ENCODE measurements at regions not wholly inside any gene's neighbourhood (a gene's known extent, or its start where the extent isn't known, plus 50 kb on each side); places are given as distances from the start of the nearest gene placed in this dataset.

DNA sequence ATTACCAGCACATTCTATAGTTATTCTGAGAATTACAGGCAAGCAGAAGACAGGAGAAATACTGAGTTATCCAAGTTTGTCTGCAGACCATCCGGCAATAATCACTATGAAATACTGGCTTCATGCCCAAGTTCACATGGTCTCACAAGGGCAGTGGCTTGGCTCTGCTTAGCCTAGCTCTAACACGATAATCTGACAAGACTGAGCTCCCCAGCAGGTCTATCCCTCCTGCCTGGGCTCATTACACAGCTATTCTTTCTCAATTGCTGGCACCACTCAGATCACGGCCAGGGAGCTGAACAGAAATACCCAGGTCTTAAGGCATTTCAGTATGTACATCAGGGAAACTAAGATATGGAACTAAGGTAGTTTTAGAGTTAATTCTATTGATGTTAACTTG is 361.6 kb upstream of the PCDH20 start:
- Histone ChIP-seq H4K91ac (ENCODE audit: insufficient read depth, low read depth, low read length) (no peak overlapping the region), H4K20me1 (ENCODE audit: insufficient read depth, low read length) (no peaks in the 10 kb centered on the region), H2AK9ac (replicated peaks; ENCODE audit: low read depth, low read length, poor library complexity) (no peak overlapping the region), H2BK20ac (ENCODE audit: low read depth, low read length) (no peak overlapping the region), H2AFZ (replicated peaks; ENCODE audit: low read length, poor library complexity) (no peak overlapping the region), H3K14ac (replicated peaks; ENCODE audit: low read depth, low read length) (no peak overlapping the region), H2BK5ac (ENCODE audit: low read depth, low read length, poor library complexity, severe bottlenecking) (no peak overlapping the region), H2BK120ac (ENCODE audit: low read depth, low read length) (no peak overlapping the region), H2BK15ac (ENCODE audit: low read depth, low read length) (no peak overlapping the region), H3K79me1 (ENCODE audit: low read depth in 1 of 2, low read length in 2 of 2) (no peaks in the 10 kb centered on the region), H3K4me2 (ENCODE audit: low read depth, low read length) (no peak overlapping the region), H3K9ac (ENCODE audit: low read depth, low read length) (no peak overlapping the region), H3K4ac (ENCODE audit: low read depth, low read length) (no peak overlapping the region), H4K5ac (ENCODE audit: low read depth, low read length) (no peak overlapping the region), H3K56ac (ENCODE audit: extremely low read depth, insufficient read depth, low read length) (no peak overlapping the region), H3K9me3 (ENCODE audit: control insufficient read depth, insufficient read depth, low read length) (peaks cover 9% of the 10 kb centered on the region; the same call in 1 of the 2 replicates), H3K18ac (ENCODE audit: low read depth, low read length) (no peak overlapping the region), H3K36me3 (ENCODE audit: control insufficient read depth, insufficient read depth, low read length) (no peaks in the 10 kb centered on the region), H3K4me3 (ENCODE audit: insufficient read depth, low read depth, low read length) (no peak overlapping the region), H4K8ac (ENCODE audit: low read depth in 2 of 2, low read length in 2 of 2) (no peak overlapping the region), H3K4me1 (ENCODE audit: control insufficient read depth, insufficient read depth, low read length) (no peaks in the 10 kb centered on the region), H3K27me3 (ENCODE audit: control insufficient read depth, insufficient read depth, low read length) (no peaks in the 10 kb centered on the region), H2AK5ac (ENCODE audit: low read depth, low read length) (no peak overlapping the region), H3K23ac (ENCODE audit: low read depth, low read length) (no peak overlapping the region), H3K27ac (ENCODE audit: insufficient read depth, low read length) (no peak overlapping the region), H3K9me1 (ENCODE audit: insufficient read depth, low read length) (no peaks in the 10 kb centered on the region)
- ChIA-PET CTCF (no interaction called here), POLR2A (ENCODE audit: unreplicated experiment) (no interaction called here)
- BruUV-seq (replicated peaks) = no TSS peak
- intact Hi-C loops (cut with micrococcal nuclease) (no loop called here), dilution Hi-C loops (cut with HindIII; ENCODE audit: low sequenced_read_pairs, unreplicated experiment) (no loop called here), in situ Hi-C loops (cut with MboI; ENCODE audit: low sequenced_read_pairs) (no loop called here)
- TF ChIP-seq RCOR1 (IDR thresholded peaks at IDR 0.05; ENCODE audit: insufficient replicate concordance, low read length) (no peak), POLR2A (IDR thresholded peaks at IDR 0.05; ENCODE audit: low read depth, low read length) (no peak), RAD21 (IDR thresholded peaks at IDR 0.05; ENCODE audit: low read length) (no peak), MAZ (IDR thresholded peaks at IDR 0.05; ENCODE audit: borderline replicate concordance, low read depth, low read length) (no peak), NFE2L2 (IDR thresholded peaks at IDR 0.05; ENCODE audit: low read depth, low read length) (no peak), SMC3 (IDR thresholded peaks at IDR 0.05; ENCODE audit: low read depth, low read length) (no peak), MAFK (IDR thresholded peaks at IDR 0.05; ENCODE audit: low read depth, low read length) (no peak), CHD1 (IDR thresholded peaks at IDR 0.05; ENCODE audit: low read depth, low read length) (no peak), BHLHE40 (IDR thresholded peaks at IDR 0.05; ENCODE audit: low read depth, low read length) (no peak), FOS (IDR thresholded peaks at IDR 0.05; ENCODE audit: low read depth, low read length) (no peak), RFX5 (IDR thresholded peaks at IDR 0.05; ENCODE audit: low read depth, low read length) (no peak), MXI1 (IDR thresholded peaks at IDR 0.05; ENCODE audit: borderline replicate concordance, low read depth, low read length) (no peak), CEBPB (IDR thresholded peaks at IDR 0.05; ENCODE audit: low read depth, low read length) (no peak)
- TF ChIP-seq, protein P1, sequence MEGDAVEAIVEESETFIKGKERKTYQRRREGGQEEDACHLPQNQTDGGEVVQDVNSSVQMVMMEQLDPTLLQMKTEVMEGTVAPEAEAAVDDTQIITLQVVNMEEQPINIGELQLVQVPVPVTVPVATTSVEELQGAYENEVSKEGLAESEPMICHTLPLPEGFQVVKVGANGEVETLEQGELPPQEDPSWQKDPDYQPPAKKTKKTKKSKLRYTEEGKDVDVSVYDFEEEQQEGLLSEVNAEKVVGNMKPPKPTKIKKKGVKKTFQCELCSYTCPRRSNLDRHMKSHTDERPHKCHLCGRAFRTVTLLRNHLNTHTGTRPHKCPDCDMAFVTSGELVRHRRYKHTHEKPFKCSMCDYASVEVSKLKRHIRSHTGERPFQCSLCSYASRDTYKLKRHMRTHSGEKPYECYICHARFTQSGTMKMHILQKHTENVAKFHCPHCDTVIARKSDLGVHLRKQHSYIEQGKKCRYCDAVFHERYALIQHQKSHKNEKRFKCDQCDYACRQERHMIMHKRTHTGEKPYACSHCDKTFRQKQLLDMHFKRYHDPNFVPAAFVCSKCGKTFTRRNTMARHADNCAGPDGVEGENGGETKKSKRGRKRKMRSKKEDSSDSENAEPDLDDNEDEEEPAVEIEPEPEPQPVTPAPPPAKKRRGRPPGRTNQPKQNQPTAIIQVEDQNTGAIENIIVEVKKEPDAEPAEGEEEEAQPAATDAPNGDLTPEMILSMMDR (conservative IDR thresholded peaks at IDR 0.05; ENCODE audit: low read depth, low read length) = no peak
- TF ChIP-seq, protein P2, sequence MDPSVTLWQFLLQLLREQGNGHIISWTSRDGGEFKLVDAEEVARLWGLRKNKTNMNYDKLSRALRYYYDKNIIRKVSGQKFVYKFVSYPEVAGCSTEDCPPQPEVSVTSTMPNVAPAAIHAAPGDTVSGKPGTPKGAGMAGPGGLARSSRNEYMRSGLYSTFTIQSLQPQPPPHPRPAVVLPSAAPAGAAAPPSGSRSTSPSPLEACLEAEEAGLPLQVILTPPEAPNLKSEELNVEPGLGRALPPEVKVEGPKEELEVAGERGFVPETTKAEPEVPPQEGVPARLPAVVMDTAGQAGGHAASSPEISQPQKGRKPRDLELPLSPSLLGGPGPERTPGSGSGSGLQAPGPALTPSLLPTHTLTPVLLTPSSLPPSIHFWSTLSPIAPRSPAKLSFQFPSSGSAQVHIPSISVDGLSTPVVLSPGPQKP (IDR thresholded peaks at IDR 0.05; ENCODE audit: borderline replicate concordance, low read depth, low read length) = no peak
- TF ChIP-seq, protein P3, sequence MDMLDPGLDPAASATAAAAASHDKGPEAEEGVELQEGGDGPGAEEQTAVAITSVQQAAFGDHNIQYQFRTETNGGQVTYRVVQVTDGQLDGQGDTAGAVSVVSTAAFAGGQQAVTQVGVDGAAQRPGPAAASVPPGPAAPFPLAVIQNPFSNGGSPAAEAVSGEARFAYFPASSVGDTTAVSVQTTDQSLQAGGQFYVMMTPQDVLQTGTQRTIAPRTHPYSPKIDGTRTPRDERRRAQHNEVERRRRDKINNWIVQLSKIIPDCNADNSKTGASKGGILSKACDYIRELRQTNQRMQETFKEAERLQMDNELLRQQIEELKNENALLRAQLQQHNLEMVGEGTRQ (IDR thresholded peaks at IDR 0.05; ENCODE audit: low read depth, low read length) = no peak
- ATAC-seq (ENCODE audit: low read depth) (no peak), DNase-seq (no peak)
- no CpG with 5 or more reads among the region's 3 CpGs for WGBS, 2 experiments (ENCODE audit: extremely low coverage in 2 of 2, insufficient read length in 1 of 2)
